GM21723 (cell line): ENCODE measurements at regions not wholly inside any gene's neighbourhood (a gene's known extent, or its start where the extent isn't known, plus 50 kb on each side); places are given as distances from the start of the nearest gene placed in this dataset.

Source experiments
- ATAC-seq: cut with Tn5 transposase; IDR thresholded peaks from one replicate; pipeline ENCODE4 v1.9.1; 2021; ENCODE audit warnings: mild to moderate bottlenecking, moderate library complexity; ENCODE audit not compliant: unreplicated experiment

GRCh38 chrX:39642071-39642470 is 455.7 kb downstream of the BCOR start:
- no peak for ATAC-seq

GRCh38 chrX:39643550-39643949 is 454.2 kb downstream of the BCOR start:
- ATAC-seq = no peak

DNA sequence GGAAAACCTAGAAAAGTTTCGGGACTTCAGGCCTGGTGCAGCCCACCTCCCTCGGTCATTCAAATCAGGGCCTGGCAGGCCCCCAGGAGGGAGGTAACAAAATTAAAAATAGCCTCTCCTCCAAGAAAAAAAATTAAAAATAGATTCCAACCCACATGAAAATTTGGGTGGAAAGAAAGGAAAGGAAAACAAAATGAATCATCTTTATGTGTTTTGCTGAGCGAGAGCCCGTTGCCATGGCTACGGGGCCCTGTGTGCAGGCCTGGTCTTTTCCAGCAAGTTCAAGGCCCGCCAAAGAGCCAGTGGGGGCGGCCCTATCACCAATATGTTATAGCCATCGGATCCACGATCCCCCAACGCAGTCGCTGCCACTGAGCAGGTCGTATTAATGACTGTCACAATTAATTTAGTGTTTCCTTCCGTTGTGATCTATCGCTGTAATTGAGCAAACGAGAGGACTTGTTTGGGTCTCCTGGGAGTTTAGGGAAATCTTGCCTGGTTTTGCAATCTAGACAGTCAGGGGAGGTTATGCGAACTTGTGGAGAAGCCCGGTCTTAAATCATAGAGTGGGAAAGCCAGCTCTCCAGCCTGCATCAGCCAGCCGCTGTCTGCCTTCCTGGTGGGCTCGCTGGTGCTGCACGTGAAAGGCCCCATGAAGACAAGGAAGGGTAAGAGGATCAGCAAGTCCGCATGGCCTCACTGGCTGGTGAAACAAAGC is 452.4 kb downstream of the BCOR start:
- ATAC-seq = no peak

- no peak for ATAC-seq
Observed at GRCh38 chrX:39648548-39649254, 449.1 kb downstream of the BCOR start.

DNA sequence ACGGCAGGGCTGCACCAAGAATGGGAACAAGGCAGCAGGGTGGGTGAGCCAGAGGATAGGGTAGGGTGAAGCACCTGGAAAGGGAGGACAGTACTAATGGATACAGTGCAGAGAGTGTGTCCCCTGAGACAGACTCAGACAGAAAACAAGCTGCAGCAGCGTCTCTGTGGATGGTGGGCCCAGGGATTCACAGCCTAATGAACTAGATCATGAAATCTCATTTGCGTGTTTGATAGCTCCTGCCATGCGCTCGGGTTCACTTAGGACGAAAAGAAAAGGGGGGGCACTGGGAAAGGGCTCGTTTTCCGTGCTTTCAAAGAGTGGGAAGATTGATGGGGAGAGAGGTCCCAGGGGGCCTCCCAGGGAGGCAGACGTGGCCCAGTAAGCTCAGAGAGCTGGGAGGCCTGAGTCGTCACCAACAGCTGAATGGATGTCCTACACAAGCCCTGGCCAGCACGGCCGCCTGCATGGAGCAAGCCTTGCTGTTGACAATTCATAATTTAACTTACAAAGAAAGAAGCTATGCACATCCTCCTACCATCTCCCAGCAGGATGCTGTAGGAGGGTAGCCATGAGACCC is 446.9 kb downstream of the BCOR start:
- no peak for ATAC-seq

DNA sequence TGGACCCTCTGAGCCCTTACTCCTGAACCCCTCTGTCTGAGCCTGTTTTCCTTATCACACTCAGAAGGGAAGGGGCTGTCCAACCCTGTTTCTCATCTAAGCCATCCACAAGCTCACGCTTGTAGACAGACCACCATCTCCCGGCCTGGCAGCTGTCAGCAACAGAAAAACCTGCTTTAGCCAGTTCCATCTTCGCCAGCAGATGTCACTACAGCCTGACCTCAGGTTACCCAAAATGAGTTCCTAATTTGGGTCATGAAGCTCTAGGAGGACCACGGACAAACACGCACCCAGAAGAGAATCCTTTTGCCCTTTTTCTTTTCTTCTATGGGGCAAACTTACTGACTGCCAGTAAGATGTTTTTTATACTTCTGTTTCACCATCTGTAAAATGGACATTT is 445.4 kb downstream of the BCOR start:
- no peak for ATAC-seq

DNA sequence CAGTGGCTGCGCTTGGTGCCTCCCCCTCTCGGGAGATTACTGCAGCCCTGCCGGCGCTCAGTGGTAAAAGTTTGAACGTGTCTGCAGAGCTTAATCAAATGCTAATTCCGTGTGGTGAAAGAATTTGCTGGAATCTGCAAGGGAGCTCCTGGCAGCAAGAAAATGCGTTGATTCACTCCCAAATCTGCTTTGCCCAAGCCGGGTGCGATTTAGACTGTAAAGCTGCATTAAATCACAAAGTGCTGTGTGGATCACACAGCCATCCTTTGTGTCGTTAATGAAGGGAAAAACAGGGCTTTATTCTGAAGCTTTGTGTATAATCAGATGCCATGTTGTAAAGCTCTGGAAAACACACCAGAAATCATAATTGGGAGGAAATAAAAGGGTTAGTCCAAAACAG is 444.1 kb downstream of the BCOR start:
- no peak for ATAC-seq

GRCh38 chrX:39654183-39654925 is 443.4 kb downstream of the BCOR start:
- ATAC-seq = no peak

DNA sequence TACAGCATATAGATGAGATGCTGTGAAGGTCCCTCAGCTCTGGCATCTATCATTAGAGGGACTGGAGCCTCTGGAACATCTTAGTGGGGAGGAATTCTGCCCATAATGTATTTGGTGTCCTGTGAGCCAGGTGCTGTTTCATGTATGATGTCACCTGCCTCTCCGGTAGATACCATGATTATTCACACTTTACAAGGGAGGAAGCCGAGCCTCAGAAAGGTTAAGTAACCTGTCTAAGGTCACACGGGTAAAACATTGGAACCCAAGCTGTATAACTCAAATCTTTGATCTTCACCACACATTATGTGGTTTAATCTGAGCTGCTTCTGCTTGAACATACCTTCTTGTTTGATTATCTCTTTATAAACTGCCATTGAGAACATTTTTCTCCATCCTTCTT is 442.8 kb downstream of the BCOR start:
- no peak for ATAC-seq

DNA sequence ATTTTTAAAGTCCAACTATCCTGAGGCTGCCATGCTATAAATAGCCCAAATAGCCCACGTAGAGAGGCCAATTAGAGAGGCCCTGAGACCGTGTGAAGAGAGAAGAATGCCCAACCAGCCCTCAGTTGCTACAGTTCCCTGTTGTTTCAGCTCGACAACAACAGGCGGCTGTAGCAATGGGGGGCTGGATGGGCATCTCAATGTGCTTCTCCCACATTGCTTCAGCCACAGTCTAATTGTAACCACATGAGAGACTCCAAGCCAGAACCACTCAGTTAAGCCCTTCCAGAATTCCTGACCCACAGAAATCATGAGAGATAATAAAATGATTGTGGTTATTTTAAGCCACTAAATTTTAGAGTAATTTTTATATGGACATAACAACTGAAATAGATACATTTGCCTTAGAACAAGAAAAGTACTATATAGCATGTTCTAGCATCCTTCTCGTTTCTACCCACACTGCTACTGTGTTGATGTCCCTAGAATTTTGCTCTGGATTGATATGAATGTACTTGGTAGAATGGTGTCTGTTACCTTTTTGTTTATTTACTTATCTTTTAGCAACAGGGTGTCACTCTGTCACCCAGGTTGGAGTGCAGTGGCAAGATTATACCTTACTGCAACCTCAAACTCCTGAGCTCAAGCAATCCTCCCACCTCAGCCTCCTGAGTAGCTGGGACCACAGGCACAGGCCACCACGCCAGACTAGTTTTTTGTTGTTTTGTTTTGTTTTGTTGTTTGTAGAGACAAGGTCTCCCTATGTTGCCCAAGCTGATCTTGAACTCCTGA is 436.4 kb downstream of the BCOR start:
- no peak for ATAC-seq

GRCh38 chrX:39665830-39666518 is 431.8 kb downstream of the BCOR start:
- ATAC-seq = no peak

GRCh38 chrX:39667191-39667590 is 430.6 kb downstream of the BCOR start:
- no peak for ATAC-seq

DNA sequence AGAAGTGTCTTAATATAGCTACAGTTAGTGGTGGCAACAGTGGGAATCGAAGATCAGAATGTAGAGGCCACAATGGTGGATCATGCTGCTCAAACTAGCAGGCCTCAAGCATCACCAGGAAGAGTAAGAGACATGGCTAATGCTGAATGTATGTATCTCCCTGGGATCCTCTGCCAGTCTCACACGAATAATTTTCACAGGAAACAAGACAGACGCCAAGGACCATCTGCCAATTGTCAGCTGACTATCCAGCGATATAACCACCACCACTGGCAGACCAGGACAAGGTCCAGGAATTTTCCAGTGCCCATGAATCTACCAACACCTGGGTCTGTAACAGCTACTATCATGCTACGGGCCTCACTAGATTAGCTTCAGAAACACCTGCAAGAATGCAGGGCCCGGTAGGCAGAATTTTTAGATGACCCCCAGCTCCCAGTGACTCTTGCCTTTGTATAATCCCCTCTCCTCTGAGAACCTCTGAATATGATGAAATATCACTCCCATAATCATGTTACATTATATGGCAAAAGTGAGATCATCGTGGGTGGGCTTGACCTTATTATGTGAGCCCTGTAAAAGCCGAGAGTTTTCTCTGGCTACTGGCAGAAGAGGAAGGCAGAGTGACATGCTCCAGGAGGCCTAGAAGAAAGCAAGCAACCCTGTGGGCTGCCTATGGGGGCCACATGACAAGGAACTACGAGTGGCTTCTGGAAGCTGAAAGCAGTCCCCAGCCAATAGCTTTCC is 429.8 kb downstream of the BCOR start:
- no peak for ATAC-seq

- ATAC-seq = no peak
Observed at GRCh38 chrX:39669668-39670067, 428.1 kb downstream of the BCOR start.

- ATAC-seq = no peak
Observed at GRCh38 chrX:39670281-39670680, 427.5 kb downstream of the BCOR start.

- ATAC-seq = no peak
Observed at GRCh38 chrX:39672405-39672804, 425.4 kb downstream of the BCOR start.

DNA sequence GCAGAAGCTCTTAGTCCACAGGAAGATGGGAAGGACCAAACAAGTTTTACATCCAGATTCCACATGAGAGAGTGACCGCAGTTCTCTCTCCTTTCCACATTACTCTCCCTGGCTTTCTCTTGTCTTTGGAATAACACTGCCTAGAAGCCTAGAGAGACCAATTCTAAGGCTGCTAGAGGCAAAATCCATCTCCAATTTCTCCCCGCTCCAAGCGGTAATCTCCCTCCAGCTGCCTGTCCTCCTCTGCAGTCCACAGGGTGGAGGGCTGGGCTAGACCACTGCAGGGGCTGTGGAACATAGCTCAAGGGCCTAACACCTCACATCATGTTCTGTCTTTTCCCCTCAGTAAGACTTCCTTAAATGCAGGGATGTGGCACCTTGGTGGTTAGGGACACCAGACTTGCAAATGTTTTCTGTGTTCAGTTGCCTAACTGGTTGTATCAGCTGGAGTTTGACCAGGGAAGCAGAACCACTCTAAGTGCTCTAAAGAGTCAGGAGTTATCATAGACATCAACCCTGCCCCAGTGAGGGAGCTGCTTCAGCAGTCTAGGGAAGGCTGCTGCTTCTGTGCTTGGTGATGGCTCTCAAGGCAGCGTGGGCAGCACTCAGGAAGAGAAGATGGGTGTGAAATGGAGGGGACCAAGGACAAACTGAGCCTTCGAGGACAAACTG is 423.1 kb downstream of the BCOR start:
- ATAC-seq = no peak

DNA sequence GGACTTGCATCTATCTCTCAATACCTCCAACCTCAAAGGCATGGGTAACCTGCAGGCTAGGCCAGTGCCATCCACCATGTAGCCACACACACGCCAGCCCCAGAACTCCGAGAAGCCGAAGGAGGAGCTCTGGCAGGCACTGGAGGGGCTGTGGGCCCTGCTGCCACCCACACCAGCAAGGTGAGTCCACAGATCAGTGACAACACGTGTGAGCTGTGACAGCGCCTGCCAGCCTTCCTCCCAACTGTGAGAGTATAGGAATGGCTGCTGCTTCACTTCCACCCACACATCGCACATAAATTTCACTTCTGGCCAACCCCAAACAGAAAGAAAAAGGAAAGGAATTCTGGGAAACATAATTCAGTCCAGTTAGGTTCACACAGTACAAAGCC is 422.6 kb downstream of the BCOR start:
- ATAC-seq = no peak

- ATAC-seq = no peak
Observed at GRCh38 chrX:39675619-39676018, 422.1 kb downstream of the BCOR start.
